GM21515 (cell line): ENCODE measurements at regions not wholly inside any gene's neighbourhood (a gene's known extent, or its start where the extent isn't known, plus 50 kb on each side); places are given as distances from the start of the nearest gene placed in this dataset.
"Not testable (repeated sequence)": the region's sequence is repeated elsewhere in the genome, so short reads cannot be mapped to it uniquely, and the experiment has no call there.

Experiments used
- ATAC-seq: cut with Tn5 transposase; IDR thresholded peaks from one replicate; pipeline ENCODE4 v1.9.1; 2021; ENCODE audit not compliant: unreplicated experiment

DNA sequence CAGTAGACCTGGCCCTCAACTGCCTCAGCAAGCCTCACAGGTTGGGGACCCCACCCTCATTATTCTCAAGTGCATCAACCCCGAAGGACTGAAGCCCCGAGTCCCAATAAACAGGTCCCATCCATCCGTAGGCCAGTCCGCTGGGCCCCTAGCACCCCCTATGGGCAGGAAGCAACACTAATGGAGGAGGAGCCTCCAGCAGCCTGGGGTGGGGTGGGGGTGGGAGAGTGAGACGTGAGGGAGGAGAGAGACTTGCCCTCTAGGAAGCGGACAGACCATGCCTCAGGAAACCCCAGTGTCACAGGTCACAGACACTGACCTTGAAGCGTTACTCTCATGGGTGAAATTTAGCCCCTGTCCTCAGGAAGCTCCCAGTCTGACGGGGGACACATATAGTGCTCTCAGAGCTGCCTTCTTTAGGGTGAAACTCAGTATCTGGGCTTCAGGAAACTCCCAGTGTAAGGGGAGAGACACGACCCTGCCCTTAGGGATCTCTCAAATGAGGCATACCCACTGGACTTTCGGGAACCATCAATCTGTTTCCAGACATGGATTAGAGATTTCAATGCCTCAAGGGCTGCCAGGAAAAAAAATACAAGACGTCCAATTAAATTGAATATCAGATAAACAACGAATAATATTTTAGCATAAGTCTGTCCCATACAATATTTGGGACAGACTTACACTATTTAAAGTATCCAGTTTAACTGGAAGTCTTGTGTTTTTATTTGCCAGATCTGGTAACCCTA, 125.8 kb downstream of the MRPL14 start:
- no peak for ATAC-seq

DNA sequence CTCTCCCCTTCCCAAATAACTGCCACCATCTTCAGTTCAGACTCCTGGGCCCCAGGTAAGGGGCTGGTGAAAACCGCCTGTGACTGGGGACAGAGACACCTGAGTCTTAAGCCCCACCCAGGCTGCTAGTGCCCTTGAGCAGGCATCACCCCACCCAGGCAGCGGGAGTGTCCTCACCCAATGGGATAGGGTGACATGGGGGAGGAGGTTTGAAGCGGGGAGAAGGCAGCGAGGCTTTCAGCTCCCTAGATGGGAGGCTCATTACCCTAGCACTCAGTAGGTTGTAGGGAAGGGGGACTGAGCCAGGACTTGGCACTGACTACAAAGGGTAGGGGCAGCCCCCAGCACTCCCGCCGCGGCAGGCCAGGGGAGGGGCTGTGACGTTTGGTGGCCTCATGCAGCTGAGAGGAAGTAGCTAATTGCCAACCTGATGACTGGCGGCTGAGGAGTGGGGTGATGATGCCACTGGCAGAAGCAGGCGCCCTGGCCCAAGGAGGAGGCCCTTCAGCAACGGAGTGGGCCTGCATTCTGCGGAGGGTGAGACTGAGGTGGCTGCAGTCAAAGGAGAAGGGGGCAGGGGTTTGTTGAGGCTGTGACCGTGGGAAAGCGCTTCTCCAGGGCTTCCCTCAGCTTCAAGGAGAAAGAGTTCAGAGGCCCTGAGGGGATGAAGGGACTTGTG, 126.9 kb downstream of the MRPL14 start:
- ATAC-seq = no peak

GRCh38 chr6:43999628-44000027, 127.6 kb downstream of the MRPL14 start:
- ATAC-seq = no peak

DNA sequence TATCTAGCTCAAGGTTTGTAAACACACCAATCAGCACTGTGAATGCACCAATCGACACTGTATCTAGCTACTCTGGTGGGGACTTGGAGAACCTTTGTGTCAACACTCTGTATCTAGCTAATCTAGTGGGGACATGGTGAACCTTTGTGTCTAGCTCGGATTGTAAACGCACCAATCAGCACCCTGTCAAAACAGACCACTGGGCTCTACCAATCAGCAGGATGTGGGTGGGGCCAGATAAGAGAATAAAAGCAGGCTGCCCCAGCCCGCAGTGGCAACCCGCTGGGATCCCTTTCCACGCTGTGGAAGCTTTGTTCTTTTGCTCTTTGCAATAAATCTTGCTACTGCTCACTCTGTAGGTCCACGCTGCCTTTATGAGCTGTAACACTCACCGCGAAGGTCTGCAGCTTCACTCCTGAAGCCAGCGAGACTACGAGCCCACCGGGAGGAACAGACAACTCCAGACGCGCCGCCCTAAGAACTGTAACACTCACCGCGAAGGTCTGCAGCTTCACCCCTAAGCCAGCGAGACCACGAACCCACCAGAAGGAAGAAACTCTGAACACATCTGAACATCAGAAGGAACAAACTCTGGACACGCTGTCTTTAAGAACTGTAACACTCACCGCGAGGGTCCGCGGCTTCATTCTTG, 128.5 kb downstream of the MRPL14 start:
- ATAC-seq = not testable (repeated sequence)

DNA sequence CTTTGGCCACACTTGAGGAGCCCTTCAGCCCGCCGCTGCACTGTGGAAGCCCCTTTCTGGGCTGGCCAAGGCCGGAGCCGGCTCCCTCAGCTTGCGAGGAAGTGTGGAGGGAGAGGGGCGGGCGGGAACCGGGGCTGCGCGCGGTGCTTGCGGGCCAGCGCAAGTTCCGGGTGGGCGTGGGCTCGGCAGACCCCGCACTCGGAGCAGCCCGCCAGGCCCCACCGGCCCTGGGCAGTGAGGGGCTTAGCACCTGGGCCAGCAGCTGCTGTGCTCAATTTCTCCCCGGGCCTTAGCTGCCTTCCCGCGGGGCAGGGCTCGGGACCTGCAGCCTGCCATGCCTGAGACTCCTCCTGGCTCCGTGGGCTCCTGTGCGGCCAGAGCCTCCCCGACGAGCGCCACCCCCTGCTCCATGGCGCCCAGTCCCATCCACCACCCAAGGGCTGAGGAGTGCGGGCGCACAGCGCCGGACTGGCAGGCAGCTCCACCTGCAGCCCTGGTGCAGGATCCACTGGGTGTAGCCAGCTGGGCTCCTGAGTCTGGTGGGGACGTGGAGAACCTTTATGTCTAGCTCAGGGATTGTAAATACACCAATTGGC, 129.2 kb downstream of the MRPL14 start:
- ATAC-seq = not testable (repeated sequence)

DNA sequence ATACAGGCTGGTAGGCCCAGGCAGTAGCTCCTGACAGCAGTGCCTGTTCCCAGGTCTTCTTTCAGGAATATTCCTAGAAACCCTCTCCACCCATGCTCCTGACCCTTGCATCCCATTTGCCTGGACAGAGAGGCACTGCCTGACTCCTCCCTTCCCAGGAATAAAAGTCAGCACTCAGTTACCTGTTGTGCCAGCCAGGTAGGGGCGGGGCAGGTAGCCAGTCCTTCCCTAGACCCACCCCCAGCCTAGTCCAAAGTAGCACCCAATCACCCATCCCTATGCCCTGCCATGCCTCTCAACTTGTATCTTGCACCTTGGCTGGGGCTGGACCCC, 129.9 kb downstream of the MRPL14 start:
- no peak for ATAC-seq

- ATAC-seq = no peak
Measured at GRCh38 chr6:43996618-43997344, 130.5 kb downstream of the MRPL14 start.

GRCh38 chr6:43995137-43995536, 132.1 kb downstream of the MRPL14 start:
- no peak for ATAC-seq

GRCh38 chr6:43993881-43994523, 133.2 kb downstream of the MRPL14 start:
- no peak for ATAC-seq

GRCh38 chr6:43992783-43993644, 134.2 kb downstream of the MRPL14 start:
- ATAC-seq = no peak

DNA sequence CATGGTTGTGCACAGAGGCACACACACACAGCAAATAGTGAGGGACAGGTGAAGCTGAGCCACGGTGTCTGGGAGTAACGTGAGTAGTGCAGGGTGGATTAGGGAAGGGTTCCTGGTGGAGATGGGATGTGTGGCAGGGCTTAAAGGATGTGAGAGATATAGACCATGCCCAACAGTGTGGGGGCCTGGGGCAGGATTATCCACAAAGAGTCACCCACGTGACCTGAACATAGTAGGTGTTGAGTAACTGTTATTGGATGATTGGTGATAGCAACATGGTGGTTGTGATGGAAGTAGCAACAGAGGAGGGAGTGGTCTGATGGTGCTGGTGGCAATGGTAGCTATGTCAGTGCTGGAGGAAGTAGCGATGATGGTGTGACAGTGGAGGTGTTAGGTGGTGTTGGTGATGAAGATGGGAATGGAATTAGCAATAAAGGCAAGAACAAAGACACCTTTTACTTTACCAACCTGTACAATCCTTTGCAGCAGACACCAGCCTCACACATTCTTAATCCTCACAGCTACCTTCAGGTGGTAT, 135.1 kb downstream of the MRPL14 start:
- no peak for ATAC-seq

DNA sequence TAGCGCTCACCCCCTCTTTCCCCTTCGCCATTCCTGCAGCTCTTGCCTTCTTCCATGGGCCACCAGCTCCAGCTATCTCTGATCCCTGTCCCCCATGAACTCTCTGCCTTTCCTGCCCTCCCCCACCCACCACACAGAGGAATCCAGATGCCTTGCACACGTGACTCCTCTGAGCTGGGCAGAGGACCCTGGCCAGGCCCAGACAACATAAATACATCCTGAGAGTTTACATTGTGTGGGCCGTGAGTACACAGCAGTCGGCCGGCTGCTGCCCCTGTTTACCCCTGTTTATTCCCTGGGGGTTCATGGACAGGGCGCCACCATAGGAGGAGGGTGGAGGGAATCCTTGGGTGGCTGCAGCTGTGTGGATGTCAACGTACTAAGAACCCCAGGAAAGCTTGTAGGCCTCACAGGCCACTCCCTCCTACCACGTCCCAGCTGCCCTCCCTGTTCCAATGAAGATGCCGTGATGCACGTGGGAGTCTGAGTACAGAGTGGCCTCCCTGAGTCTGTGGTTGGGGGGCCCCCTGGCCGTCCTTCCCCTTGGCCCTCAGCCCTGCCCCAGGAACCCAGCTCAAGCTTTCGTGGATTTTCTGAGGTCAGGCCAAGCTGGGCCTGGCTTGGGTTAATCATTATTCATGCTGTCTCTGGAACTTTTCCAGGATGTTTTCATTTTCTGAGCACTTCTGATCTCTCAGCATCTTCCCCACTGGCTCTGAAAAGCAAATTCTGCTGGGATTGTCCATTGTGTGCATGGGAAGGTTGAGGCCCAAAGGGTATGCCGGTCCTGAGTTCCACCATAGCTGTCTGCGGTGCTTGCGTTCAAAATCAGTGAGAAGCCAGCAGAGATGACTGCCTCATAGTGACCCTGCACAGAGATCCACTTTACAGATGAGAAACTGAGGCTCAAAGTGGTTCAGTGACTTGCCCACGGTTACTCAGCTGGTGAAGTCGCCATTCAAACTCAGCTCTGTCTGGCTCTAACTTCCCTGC, 136.3 kb downstream of the MRPL14 start:
- no peak for ATAC-seq

GRCh38 chr6:43990275-43990626, 137.0 kb downstream of the MRPL14 start:
- no peak for ATAC-seq

- no peak for ATAC-seq
Measured at GRCh38 chr6:43989581-43990146, 137.6 kb downstream of the MRPL14 start.

DNA sequence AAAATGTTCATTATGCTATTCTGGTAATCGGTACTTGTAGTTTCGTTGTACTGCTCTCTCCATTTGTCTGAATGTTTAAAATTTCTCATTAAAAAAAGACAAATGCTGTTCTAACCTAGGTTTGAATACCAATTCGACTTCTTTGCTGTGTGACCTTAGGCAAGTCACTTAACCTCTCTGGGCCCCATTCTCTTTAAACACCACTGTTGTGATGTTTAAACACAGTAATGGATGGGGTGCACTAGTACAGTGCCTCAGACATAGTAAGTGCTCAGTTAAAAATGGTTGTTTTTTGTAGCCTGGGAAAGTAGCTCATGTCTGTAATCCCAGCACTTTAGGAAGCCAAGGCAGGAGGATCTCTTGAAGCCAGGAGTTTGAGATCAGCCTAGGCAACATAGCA, 138.5 kb downstream of the MRPL14 start:
- ATAC-seq = no peak

- ATAC-seq = no peak
Measured at GRCh38 chr6:43987838-43988439, 139.3 kb downstream of the MRPL14 start.

- ATAC-seq = no peak
Measured at GRCh38 chr6:43986177-43986825, 141.0 kb downstream of the MRPL14 start.
